HUES48 (cell line): ENCODE measurements at regions not wholly inside any gene's neighbourhood (a gene's known extent, or its start where the extent isn't known, plus 50 kb on each side); places are given as distances from the start of the nearest gene placed in this dataset.
"Not testable (repeated sequence)": the region's sequence is repeated elsewhere in the genome, so short reads cannot be mapped to it uniquely, and the experiment has no call there.

Experiments used
- H3K27ac ChIP-seq: one replicate; pipeline ENCODE4 v1.7.0; 2013; ENCODE audit warnings: low read depth, low read length, inconsistent platforms
- H3K27me3 ChIP-seq: 2 replicates; pipeline ENCODE4 v1.6.1; 2013; ENCODE audit warnings: mild to moderate bottlenecking, low read length; ENCODE audit not compliant: control insufficient read depth, insufficient read depth
- H3K36me3 ChIP-seq: 2 replicates; pipeline ENCODE4 v1.6.1; 2013; ENCODE audit warnings: low read length; ENCODE audit not compliant: control insufficient read depth, insufficient read depth
- H3K4me1 ChIP-seq: 2 replicates; pipeline ENCODE4 v1.6.1; 2013; ENCODE audit warnings: mild to moderate bottlenecking, low read length; ENCODE audit not compliant: control insufficient read depth, insufficient read depth
- H3K4me3 ChIP-seq: 2 replicates; pipeline ENCODE4 v1.5.1; 2013; ENCODE audit warnings: mild to moderate bottlenecking, low read depth, low read length
- H3K9ac ChIP-seq: 2 replicates; pipeline ENCODE4 v1.6.1; 2013; ENCODE audit warnings: mild to moderate bottlenecking, low read depth, low read length, moderate library complexity
- H3K9me3 ChIP-seq: 2 replicates; pipeline ENCODE4 v1.6.1; 2013; ENCODE audit warnings: low read length; ENCODE audit not compliant: control insufficient read depth, insufficient read depth

GRCh38 chr12:89765959-89766824 is 57.6 kb upstream of the ATP2B1 start:
- Histone ChIP-seq H3K27ac (no peak overlapping the region), H3K9me3 (no peaks in the 10 kb centered on the region), H3K4me3 (no peak overlapping the region), H3K27me3 (no peaks in the 10 kb centered on the region), H3K4me1 (no peaks in the 10 kb centered on the region), H3K9ac (no peak overlapping the region), H3K36me3 (no peaks in the 10 kb centered on the region)

GRCh38 chr12:89764164-89764563 is 55.5 kb upstream of the ATP2B1 start:
- not testable (repeated sequence) for H3K36me3 ChIP-seq, H3K9me3 ChIP-seq, H3K27ac ChIP-seq, H3K4me3 ChIP-seq, H3K9ac ChIP-seq, H3K4me1 ChIP-seq, H3K27me3 ChIP-seq

GRCh38 chr12:89762498-89763170 is 54.0 kb upstream of the ATP2B1 start:
- Histone ChIP-seq H3K36me3 (no peaks in the 10 kb centered on the region), H3K4me3 (no peak overlapping the region), H3K4me1 (no peaks in the 10 kb centered on the region), H3K9ac (no peak overlapping the region), H3K9me3 (no peaks in the 10 kb centered on the region), H3K27ac (no peak overlapping the region), H3K27me3 (no peaks in the 10 kb centered on the region)

GRCh38 chr12:89760783-89761182 is 52.1 kb upstream of the ATP2B1 start:
- Histone ChIP-seq H3K4me3 (no peak overlapping the region), H3K27ac (no peak overlapping the region), H3K4me1 (no peaks in the 10 kb centered on the region), H3K9me3 (no peaks in the 10 kb centered on the region), H3K9ac (no peak overlapping the region), H3K36me3 (no peaks in the 10 kb centered on the region), H3K27me3 (no peaks in the 10 kb centered on the region)
